ENCODE measurements at regions not wholly inside any gene's neighbourhood (a gene's known extent, or its start where the extent isn't known, plus 50 kb on each side); places are given as distances from the start of the nearest gene placed in this dataset.

DNA sequence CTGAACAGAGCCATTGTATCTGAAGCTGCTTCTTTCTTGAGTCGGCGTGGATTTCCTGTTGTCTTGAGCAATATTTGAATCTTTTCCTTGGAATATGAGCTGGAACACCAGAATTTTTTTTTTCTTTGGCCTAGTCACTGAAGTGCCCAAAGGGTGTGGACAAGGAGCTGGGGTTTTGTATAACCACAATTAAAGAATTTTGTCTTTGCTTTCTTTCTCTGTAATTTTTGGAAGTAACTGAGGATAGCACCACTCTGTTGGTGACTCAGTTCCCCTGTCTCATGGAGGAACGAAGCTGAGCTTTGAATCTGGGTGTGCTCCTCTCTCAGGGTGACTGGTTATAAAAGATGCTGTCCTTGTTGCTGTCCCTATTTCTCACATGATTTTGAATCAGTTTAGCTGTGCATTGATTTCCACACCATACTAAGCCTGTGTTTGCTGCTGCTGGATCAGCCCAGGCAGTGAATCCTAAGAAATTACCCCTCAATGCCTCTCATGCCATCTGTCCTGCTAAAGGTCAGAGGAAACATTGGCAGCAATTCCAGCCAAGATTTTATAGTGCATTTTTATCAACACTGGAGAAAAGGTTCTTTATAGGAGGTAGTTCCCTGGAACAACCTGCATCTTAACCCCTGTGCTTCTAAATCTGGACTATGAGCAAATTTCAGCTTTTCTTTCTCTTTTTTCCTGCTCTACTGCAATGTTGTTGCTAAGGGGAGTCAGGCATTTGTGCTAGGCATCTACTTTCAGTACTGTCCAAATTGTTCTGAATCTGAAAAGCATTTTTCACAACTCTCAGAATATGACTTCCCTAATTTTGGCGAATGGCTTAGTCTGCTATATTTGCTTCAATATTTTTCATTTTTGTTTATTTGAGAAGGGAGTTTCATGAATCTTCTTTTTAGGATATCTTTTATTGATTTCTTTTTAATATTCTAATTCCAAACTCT is 540.8 kb downstream of the SOX6 start:
- DNase-seq (ENCODE audit: low read depth), result no peak

DNA sequence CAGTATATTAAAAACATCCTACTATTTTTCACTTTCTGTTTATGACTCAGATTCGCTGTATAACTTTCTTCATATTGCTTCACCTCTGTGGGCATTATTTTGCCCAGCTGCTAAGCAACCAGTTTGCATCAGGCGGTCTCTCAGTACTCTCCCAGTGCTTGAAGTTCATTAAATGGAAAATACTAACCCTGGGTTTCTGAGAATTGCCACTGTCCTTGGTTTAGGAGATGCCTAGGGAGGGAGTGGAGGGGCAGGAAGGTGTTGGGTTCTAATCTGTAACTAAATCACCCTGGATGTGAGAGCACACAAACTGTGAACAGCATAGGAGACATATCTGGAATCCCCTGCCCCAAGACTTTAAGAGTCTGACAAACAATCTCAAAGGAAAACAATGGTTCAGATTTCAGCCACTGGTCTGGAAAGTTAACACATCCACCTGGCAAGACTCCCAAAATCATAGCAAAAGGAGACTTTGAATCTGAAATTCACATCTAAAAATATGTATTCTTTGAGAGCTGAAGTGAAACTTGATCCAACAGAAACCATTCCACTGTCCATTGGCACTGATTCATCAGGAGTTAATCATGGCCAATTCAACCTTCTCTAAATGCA is 540.0 kb downstream of the SOX6 start:
- no peak for DNase-seq (ENCODE audit: low read depth)

DNA sequence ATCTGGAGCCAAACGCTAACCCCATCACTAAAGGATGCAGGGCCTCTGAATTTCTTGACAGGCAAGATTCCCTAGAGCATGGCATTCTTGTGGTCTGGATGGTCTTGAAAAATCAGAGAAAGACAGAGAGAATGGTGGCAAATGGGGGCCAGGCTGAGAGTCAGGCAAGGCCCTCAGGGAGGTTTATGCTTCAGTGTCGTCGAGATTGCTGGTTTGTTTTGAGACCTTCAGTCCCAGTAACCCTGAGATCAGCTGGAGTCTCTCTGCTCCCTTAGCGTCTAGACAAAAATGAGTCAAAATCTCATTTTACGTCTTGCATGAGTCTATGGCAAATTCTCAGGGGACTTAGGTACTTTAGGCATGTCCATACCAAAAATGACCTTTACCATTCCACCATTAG is 539.3 kb downstream of the SOX6 start:
- no peak for DNase-seq (ENCODE audit: low read depth)

DNA sequence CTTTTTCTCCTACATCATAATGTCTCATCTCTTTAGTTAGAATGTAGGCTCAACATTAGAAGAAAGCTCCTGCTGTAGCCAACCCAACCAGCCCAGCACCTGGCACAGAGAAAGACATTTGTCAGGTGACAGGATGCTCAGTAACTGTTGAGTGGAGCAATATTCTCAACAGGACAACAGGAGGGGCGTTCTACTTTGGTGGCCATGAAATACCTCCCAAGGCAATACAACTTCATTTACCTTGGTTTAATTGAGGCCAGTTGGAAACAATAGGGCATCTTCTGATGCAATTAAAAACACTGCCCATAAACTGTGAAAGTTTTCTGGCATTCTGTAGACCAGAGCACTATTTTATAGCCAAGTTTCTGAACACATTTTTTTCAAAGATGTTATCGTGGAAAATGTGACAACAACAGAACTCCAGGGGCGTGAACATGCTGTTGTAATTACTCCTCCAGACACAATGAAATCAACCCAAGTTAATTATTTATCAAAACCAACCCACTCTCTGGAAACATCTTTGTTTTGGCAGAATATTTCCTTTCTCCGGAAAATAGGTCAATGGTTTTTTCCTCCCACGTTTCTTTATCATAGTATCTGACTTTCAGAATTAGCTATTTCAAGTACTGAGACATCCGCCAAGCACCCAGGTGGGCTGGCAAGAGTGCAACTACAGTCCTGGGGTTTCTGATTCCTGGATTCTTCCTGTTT is 538.1 kb downstream of the SOX6 start:
- no peak for DNase-seq (ENCODE audit: low read depth)

DNA sequence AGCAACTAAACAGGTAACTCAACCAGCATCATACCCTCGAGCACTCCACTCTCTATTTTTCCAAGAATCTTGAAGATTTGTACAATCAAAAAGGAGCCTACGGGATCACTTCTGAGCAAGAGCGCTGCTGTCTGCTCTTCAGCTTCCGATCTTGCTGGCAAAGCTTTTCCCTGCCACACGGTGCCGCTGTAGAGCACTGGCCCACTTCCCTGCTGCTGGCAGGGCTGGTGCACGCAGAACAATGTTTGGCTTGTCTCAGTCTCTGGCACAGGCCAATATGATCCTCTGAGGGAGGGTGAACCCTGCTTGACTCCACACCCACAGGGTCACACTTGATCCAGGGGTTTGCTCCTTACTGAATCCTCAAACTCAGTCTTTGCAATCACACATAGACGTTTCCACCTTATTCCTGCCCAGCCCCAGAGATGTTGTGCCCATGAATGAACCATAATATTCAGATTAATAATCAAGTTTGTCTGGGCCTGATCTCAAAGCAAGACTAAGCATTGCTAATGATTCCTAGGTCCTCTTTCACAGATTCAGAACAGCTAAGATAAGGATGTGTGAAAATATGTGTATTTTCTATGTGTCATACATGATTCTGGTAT is 536.6 kb downstream of the SOX6 start:
- DNase-seq (ENCODE audit: low read depth), result no peak

DNA sequence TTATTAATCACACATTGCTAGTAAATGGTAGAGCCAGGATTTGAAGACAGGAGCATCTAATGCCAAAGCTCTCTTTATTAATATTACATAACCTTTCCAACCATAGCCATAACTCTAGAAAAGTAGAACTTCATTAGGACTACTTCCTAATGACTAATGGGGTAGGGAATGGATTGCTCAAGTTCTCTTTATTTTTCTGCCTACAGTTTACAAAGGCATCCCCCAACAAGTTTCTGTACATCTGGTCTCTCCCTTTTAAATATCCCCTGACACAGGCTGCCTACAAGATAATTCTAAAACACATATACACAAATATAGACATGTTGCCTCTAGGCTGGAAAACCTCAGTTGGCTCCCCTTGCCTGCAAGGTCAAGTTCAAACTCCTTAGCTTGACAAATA is 534.9 kb downstream of the SOX6 start:
- no peak for DNase-seq (ENCODE audit: low read depth)

DNA sequence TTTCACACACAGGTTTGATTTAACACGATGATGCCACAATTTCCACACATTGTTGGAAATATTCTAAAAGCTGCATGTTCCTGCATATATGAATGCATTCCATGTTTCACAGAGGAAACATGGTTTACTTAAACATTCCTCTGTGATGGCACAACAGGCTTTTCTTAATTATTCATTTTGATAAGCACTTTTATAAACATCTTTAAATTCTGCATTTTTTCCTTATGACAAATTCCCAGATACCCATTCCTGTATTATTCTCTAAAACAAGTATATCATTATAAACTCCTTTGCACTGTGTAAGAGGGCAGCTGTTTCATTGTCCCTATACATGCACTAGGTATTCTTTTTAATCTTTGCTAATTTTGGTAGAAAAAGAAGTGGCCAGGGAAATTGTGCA is 532.3 kb downstream of the SOX6 start:
- DNase-seq (ENCODE audit: low read depth), result no peak

DNA sequence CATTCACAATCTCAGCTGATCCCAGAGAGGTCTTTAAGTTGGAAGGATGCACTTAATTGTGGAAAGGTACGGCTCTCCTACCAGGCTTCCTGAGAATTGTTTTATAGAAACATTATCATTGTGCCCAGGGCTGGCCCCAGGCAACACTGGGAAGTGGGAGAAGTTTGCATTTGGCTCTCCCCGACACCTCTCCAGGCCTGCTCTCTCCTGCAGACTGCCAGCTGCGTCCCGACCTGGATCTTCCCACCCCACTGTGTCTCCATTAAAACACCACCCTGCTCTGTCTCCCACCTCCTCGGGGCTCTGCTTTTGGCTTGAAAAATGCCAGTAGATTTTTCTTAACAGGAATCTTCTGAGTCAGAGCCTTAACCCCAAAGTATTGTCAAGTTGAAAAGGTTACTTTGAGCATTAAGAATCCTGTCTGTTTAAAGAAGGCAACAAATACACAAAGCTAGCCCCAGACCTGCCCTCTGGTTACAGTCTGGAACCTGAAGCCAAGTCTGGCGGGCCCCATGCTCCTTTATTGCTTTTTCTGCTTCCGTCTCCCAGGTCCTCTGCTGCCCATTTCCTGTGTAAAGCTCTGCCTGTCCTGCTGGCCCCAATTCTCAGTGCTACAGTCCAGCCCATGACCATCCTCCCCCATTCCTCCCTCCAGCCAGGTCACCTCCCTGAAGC is 530.2 kb downstream of the SOX6 start:
- DNase-seq (ENCODE audit: low read depth), result no peak

DNA sequence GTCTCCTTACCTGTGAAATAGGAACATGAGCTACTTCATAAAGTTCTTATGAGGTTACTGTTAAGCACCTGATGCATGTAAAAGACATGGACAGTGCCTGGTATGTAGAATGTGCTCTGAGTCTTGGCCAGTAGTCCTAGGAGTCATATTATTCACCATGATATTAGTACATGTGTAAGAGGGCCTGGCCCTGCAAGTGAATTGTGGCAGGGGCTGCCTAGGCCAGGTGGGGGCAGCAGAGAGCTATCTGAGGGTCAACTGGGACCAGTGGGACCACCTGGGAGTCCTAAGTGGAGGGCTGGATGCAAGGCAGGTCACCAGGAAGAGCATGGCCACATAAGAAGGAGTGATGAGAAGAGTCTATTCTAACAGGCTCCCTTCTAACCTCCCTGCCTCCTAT is 529.5 kb downstream of the SOX6 start:
- no peak for DNase-seq (ENCODE audit: low read depth)

DNA sequence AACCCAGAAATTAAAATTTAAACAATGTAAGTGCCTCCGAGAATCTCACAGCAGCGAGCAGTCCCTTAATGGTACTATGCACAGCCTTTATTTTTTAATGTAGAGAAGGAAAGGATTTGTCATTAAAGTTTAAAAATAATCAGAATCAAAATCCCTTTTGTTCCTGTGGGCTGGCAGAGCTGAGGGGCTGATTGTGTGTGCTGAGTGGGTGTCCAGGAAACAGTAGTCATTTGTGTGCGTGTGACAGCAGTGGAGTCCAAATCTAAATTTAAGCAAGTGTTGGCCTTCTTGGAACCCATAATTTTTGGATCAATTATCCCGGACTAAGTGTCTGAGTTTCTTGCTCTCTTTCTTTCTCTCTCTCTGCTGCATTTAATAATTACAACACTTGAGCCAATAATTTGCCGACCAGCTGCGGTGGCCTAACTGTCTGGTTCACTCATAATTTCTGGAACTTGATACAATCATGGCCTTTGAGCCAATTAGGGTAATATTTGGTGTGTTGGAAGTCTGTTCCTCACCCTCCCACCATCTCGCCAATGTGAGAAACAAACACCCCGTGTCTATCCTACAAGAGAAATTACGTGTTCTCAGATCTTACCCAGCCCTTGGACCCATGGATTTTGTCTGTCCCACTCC is 528.0 kb downstream of the SOX6 start:
- DNase-seq (ENCODE audit: low read depth), result no peak

DNA sequence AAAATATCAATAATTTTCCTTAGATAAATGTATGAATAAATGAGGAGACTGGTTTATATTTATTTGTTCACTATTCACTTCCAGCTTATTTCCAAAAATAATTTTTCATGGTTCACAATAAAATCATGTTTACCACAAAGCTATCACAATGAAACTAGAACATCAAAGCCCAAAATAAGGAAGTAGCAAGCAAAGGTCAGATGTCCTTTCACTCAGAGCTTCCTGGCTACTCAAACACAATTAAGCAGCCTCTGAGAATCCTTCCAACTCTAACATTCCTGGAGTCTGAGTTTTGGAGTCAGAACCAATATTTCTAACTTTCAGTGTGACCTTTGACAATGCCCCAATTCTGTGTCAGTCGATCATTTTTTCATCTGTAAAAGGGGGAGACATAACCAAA is 527.0 kb downstream of the SOX6 start:
- no peak for DNase-seq (ENCODE audit: low read depth)

DNA sequence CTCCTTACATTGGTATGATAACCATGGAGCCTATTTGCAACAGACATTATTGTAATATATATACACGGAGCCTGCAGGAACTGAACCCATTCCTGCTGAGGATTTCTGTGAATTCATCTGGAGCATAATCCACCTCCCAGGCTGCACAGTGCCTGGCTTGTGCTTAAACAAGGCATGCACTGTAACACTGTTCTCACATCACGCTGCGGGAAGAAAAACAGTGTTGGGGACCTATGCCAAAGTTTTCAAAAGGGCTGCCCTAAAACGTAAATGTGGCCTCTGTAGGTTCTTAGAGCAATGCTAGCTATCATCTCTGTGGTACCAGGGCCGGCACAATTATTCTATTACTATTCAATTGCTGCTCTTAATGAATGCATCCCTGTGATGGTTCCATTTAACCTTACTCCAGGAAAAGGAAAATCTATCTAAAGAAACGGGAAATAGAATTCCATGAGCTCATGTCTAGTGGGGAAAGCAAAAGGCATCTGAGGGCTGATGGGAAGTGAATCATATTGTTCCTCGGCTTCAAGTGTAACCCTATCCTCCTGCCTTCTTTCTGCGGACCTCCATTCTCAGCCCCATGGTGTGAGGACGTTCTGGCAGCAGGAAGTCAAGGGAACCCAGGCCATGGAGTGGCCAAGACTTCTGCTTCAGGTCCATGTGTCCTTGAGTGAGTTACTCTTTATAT is 525.5 kb downstream of the SOX6 start:
- no peak for DNase-seq (ENCODE audit: low read depth)

DNA sequence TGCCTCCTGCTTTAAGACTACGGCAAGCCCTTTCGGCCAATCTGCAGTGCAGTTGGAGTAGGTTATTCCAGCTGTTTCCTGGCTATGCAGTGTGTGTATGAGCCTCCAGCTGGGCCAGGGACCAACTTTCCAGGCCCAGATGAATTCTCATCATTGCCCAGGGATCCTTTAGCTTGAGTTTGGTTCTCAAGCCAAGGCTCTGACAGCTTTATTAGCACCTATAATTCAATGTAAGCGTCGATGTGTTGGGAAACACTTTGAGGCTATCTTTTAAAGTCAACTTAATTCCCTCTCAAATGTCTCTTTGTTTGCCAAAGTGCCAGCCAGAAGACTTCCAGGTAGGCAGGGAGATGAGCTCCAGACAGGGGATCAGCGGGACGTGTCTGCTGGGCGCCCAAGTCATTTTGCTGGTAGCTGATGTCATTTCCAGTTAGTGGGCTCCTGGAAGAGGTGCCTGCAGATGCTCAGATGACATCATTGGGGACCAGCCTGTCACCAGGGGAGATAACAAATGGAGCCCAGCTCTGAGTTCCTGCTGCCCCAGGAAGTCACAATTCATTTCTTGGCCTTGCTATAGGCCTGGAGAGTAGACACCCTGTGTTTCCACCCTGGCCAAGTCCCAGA is 520.4 kb downstream of the SOX6 start:
- DNase-seq (ENCODE audit: low read depth), result no peak

DNA sequence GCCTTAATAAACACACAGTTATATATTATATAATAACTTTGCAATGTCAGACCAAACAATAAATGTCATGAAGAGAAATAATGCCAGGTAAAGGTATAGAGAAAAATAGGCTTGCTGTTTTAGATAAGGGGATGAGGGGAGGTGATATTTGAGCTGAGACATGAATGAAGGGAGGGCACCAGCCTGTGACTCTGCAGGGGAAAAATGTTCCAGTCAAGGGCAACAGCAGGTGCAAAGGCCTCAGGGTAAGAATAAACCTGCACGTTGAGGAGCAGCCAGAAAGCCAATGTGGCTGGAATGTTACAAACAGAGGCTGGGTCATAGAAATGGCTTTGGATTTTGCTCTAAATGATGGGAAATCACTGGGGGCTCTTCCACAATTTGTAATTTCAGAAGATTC is 519.6 kb downstream of the SOX6 start:
- DNase-seq (ENCODE audit: low read depth), result no peak

DNA sequence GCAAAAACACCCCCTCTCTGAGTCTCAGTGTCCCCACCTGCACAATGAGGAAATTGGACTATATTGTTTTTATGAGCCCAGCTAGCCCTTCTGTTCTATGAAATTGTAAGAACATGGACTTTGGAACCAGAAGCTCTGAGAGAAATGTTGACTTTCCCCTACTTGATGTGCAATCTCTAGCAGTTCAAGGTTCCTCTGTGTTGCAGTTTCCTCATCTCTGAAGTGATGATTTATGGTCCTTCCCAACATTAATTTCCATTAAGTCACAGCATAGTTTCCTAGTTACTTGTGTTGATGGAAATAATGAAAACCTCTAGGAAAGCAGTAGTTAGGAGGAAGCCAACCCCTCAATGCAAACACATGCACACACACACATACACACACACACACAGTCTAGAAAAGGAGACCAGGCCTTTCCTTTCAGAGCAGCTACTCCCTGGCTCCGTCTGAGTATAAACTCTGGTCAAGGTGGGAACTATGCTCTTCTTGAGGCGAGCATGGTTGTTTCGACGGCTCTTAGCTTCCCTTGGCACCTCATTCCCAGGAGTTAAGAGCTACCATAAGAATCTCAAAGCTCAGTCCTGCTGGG is 518.4 kb downstream of the SOX6 start:
- no peak for DNase-seq (ENCODE audit: low read depth)

DNA sequence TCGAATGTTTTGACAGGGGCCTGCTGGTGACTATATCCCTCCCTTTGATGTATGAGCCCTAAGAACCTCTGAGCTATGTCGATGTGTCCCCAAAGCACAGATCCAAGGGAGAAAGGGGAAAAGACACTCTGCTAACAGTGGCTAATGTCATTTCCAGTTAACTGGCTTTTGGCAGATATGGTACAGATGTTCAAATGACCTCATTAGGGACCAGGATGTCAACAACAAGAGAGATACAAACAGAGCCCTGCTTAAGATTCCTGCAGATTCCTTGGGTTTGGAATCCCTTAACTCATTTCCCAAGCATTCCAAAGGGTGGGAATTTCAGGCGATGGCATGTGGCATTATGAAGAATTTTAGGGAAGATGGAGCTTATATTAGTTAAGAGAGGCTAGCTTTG is 517.3 kb downstream of the SOX6 start:
- no peak for DNase-seq (ENCODE audit: low read depth)

DNA sequence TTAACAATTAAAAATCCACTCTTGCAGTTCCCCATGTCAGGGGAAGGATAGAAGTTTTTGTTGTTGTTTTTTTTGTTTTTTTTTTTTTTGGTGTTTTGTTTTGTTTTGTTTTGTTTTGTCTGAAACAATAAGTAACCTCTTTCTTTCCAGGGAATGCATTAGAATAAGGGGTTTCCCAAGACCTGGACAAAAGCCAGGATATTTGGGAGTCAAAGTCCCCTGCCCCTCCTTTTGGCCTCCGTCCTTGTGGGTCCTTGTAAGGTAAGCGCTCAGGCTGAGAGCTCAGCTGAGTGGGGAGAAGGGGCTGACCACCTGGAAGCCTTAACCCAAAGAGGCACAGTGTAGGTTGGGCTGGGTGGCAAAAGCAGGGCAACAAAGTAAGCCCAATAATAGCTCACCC is 515.4 kb downstream of the SOX6 start:
- no peak for DNase-seq (ENCODE audit: low read depth)

DNA sequence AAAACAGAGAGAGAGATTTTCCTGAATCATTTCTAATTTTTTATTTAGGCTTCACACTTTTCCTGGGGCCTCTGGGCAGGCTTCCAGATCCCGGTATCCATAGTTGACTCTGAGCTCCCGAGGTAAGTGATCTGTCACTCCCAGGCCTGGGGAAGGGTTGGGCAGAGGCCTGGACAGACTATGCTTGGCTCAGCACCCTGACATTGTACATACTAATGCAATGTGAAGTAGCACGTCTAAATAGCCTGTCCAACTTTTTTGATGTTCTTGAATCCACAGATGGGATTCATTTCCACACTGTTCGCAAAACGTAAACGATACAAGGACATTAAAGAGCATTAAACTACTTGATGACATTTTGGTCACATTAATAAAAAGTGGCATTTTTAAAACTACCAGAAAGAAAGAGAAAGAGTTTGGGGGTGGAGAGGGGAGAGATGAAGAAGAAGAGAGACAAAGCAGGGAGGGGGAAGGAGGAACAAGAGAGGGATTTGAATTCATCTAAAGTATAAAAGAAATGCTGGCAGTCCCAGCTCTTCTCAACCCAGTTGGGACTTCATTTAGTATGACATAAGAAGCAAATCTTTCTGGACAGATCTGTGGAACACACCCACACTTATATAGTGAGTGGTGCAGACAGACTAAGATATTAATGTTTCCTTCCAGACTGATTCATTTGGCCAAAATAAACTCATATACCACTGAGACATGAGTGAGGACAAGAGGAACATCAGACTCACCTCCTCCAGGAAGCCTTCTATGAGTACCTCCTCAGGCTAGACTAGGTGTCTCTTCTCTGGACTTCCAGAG is 514.2 kb downstream of the SOX6 start:
- DNase-seq (ENCODE audit: low read depth), result no peak

DNA sequence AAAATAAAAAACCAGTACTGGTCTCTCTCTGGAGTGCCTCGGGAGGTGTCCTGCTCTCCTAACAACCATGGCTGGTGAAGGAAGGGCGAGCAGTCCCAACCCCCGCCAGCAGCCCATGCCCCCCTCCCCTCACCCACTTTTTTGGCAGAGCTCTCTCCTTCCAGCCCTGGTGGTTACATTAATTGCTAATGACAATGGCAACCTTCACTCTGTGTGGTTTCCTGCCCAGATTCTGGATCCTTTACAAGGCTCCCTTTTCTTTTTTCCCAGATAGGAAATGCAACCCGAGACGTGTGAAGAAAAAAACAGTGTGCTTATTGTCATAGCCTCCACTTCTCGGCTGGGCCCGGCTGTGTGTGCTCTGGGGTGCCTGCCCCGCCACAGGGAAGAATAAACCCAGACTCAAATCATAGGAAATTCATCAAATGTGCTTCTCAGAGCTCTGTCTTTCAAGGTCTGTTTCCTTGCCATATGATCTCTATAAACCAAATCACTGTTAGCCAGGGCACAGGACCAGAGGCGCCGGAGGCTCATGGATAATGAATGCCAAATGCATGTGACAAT is 513.0 kb downstream of the SOX6 start:
- DNase-seq (ENCODE audit: low read depth), result no peak
